HEK293 (cell line): ENCODE measurements at regions not wholly inside any gene's neighbourhood (a gene's known extent, or its start where the extent isn't known, plus 50 kb on each side); places are given as distances from the start of the nearest gene placed in this dataset.

Experiments used
- KLF7 ChIP-seq: fragments of 450-650 bp; formaldehyde crosslinking; IDR thresholded peaks from 2 replicates; pipeline ENCODE4 v1.5.1; 2016; ENCODE audit warnings: missing biosample characterization, missing genetic modification characterization, borderline replicate concordance
- REPIN1 ChIP-seq: fragments of 450-650 bp; formaldehyde crosslinking; IDR thresholded peaks from 2 replicates; pipeline ENCODE4 v1.5.1; 2017; ENCODE audit warnings: missing biosample characterization, missing genetic modification characterization, low read depth
- SETDB1 ChIP-seq: IDR thresholded peaks from one replicate; pipeline ENCODE4 v1.6.1; 2017; ENCODE audit warnings: mild to moderate bottlenecking, low read length, moderate library complexity, mixed read lengths; ENCODE audit not compliant: insufficient read length
- YY1 ChIP-seq: fragments of 450-650 bp; formaldehyde crosslinking; IDR thresholded peaks from 2 replicates; pipeline ENCODE4 v1.5.1; 2018; ENCODE audit warnings: missing biosample characterization, missing genetic modification characterization
- ZNF211 ChIP-seq: fragments of 450-650 bp; formaldehyde crosslinking; IDR thresholded peaks from 2 replicates; pipeline ENCODE4 v1.5.1; 2016; ENCODE audit warnings: low read depth, missing biosample characterization, missing genetic modification characterization
- ZNF239 ChIP-seq: fragments of 450-650 bp; formaldehyde crosslinking; IDR thresholded peaks from 2 replicates; pipeline ENCODE4 v1.5.1; 2016; ENCODE audit warnings: missing biosample characterization, missing genetic modification characterization
- ZNF530 ChIP-seq: fragments of 450-650 bp; formaldehyde crosslinking; IDR thresholded peaks from 2 replicates; pipeline ENCODE4 v1.5.1; 2016; ENCODE audit warnings: low read depth, missing biosample characterization, missing genetic modification characterization
- ZNF664 ChIP-seq: fragments of 450-650 bp; formaldehyde crosslinking; IDR thresholded peaks from 2 replicates; pipeline ENCODE4 v1.5.1; 2016; ENCODE audit warnings: missing biosample characterization, missing genetic modification characterization
- TF ChIP-seq, protein P1 (sequence below): fragments of 450-650 bp; formaldehyde crosslinking; IDR thresholded peaks from 2 replicates; pipeline ENCODE4 v1.5.1; 2016; ENCODE audit warnings: missing biosample characterization, missing genetic modification characterization
- TF ChIP-seq, protein P2 (sequence below): fragments of 450-650 bp; formaldehyde crosslinking; IDR thresholded peaks from 2 replicates; pipeline ENCODE4 v1.5.1; 2016; ENCODE audit warnings: missing biosample characterization, missing genetic modification characterization

DNA sequence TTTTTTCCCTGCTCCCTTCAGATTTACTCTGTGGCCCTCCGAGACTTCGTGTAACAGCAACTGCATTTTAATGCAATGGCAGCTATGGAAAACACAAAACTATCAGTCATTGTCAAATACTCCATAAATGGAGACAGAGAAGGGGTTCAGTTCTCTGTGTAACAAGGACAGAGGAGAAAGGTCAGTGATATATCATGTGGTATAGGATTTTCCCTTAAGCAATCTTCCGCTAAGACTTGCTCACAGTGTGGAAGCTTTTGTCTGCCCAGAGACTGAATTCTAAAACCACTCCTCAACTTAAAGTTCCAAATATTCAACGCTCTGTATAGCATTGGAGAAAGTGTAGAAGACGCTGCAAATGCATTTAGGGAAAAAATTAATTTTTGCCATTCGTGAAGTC lies 111.3 kb upstream of the EDNRB start:
- no peak for TF ChIP-seq ZNF664 (tag by site-specific recombination)
- TF ChIP-seq, protein P1, sequence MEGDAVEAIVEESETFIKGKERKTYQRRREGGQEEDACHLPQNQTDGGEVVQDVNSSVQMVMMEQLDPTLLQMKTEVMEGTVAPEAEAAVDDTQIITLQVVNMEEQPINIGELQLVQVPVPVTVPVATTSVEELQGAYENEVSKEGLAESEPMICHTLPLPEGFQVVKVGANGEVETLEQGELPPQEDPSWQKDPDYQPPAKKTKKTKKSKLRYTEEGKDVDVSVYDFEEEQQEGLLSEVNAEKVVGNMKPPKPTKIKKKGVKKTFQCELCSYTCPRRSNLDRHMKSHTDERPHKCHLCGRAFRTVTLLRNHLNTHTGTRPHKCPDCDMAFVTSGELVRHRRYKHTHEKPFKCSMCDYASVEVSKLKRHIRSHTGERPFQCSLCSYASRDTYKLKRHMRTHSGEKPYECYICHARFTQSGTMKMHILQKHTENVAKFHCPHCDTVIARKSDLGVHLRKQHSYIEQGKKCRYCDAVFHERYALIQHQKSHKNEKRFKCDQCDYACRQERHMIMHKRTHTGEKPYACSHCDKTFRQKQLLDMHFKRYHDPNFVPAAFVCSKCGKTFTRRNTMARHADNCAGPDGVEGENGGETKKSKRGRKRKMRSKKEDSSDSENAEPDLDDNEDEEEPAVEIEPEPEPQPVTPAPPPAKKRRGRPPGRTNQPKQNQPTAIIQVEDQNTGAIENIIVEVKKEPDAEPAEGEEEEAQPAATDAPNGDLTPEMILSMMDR = no peak
- no peak for TF ChIP-seq YY1 (tag by site-specific recombination)
- TF ChIP-seq, protein P2, sequence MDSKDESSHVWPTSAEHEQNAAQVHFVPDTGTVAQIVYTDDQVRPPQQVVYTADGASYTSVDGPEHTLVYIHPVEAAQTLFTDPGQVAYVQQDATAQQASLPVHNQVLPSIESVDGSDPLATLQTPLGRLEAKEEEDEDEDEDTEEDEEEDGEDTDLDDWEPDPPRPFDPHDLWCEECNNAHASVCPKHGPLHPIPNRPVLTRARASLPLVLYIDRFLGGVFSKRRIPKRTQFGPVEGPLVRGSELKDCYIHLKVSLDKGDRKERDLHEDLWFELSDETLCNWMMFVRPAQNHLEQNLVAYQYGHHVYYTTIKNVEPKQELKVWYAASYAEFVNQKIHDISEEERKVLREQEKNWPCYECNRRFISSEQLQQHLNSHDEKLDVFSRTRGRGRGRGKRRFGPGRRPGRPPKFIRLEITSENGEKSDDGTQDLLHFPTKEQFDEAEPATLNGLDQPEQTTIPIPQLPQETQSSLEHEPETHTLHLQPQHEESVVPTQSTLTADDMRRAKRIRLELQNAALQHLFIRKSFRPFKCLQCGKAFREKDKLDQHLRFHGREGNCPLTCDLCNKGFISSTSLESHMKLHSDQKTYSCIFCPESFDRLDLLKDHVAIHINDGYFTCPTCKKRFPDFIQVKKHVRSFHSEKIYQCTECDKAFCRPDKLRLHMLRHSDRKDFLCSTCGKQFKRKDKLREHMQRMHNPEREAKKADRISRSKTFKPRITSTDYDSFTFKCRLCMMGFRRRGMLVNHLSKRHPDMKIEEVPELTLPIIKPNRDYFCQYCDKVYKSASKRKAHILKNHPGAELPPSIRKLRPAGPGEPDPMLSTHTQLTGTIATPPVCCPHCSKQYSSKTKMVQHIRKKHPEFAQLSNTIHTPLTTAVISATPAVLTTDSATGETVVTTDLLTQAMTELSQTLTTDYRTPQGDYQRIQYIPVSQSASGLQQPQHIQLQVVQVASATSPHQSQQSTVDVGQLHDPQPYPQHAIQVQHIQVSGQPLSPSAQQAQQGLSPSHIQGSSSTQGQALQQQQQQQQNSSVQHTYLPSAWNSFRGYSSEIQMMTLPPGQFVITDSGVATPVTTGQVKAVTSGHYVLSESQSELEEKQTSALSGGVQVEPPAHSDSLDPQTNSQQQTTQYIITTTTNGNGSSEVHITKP = no peak
- no peak for TF ChIP-seq REPIN1 (tag by site-specific recombination)
- TF ChIP-seq KLF7 (tag by site-specific recombination) = no peak
- no peak for TF ChIP-seq ZNF211 (tag by site-specific recombination)
- no peak for TF ChIP-seq SETDB1
- TF ChIP-seq ZNF239 = no peak
- TF ChIP-seq ZNF530 = no peak
